ENCODE measurements at regions not wholly inside any gene's neighbourhood (a gene's known extent, or its start where the extent isn't known, plus 50 kb on each side); places are given as distances from the start of the nearest gene placed in this dataset.

GRCh38 chr2:172300851-172301250, 126.5 kb upstream of the ITGA6 start:
- Histone ChIP-seq H3K9me3 (ENCODE audit: low read length) (no peaks in the 10 kb centered on the region), H3K79me2 (ENCODE audit: insufficient read depth, low read length) (no peaks in the 10 kb centered on the region), H3F3A (ENCODE audit: insufficient read depth, low read length) (no peaks in the 10 kb centered on the region), H3K9me2 (ENCODE audit: low read depth, low read length) (no peaks in the 10 kb centered on the region), H2AFZ (ENCODE audit: low read length) (no peak overlapping the region), H4K20me1 (ENCODE audit: insufficient read depth, low read length) (no peaks in the 10 kb centered on the region), H3K36me3 (ENCODE audit: insufficient read depth, low read length) (no peaks in the 10 kb centered on the region), H3K4me2 (ENCODE audit: low read length) (no peak overlapping the region), H3K27ac (ENCODE audit: low read depth, low read length, poor library complexity, severe bottlenecking) (no peak overlapping the region), H3K4me1 (ENCODE audit: insufficient read depth, low read length, severe bottlenecking) (no peaks in the 10 kb centered on the region), H3K4me3 (ENCODE audit: low read depth, low read length, poor library complexity, severe bottlenecking) (no peak overlapping the region), H3K27me3 (ENCODE audit: insufficient read depth, low read length) (no peaks in the 10 kb centered on the region), H3K9ac (ENCODE audit: low read length) (no peak overlapping the region)
- TF ChIP-seq EZH2 (IDR thresholded peaks at IDR 0.05; ENCODE audit: borderline replicate concordance, low read length) (no peak), CTCF (IDR thresholded peaks at IDR 0.05; ENCODE audit: low read length) (no peak)

GRCh38 chr2:172305066-172305465, 122.3 kb upstream of the ITGA6 start:
- no peak overlapping the region for H3K27ac ChIP-seq (ENCODE audit: low read depth, low read length, poor library complexity, severe bottlenecking)
- H3K79me2 ChIP-seq (ENCODE audit: insufficient read depth, low read length), result no peaks in the 10 kb centered on the region
- H2AFZ ChIP-seq (ENCODE audit: low read length), result no peak overlapping the region
- TF ChIP-seq EZH2 (IDR thresholded peaks at IDR 0.05; ENCODE audit: borderline replicate concordance, low read length), result no peak
- no peak for TF ChIP-seq CTCF (IDR thresholded peaks at IDR 0.05; ENCODE audit: low read length)
- no peaks in the 10 kb centered on the region for H3K4me1 ChIP-seq (ENCODE audit: insufficient read depth, low read length, severe bottlenecking)
- no peaks in the 10 kb centered on the region for H3K27me3 ChIP-seq (ENCODE audit: insufficient read depth, low read length)
- no peak overlapping the region for H3K9ac ChIP-seq (ENCODE audit: low read length)
- no peaks in the 10 kb centered on the region for H3K9me3 ChIP-seq (ENCODE audit: low read length)
- no peak overlapping the region for H3K4me3 ChIP-seq (ENCODE audit: low read depth, low read length, poor library complexity, severe bottlenecking)
- H3K4me2 ChIP-seq (ENCODE audit: low read length), result no peak overlapping the region
- no peaks in the 10 kb centered on the region for H4K20me1 ChIP-seq (ENCODE audit: insufficient read depth, low read length)
- H3K9me2 ChIP-seq (ENCODE audit: low read depth, low read length), result no peaks in the 10 kb centered on the region
- no peaks in the 10 kb centered on the region for H3F3A ChIP-seq (ENCODE audit: insufficient read depth, low read length)
- no peaks in the 10 kb centered on the region for H3K36me3 ChIP-seq (ENCODE audit: insufficient read depth, low read length)

DNA sequence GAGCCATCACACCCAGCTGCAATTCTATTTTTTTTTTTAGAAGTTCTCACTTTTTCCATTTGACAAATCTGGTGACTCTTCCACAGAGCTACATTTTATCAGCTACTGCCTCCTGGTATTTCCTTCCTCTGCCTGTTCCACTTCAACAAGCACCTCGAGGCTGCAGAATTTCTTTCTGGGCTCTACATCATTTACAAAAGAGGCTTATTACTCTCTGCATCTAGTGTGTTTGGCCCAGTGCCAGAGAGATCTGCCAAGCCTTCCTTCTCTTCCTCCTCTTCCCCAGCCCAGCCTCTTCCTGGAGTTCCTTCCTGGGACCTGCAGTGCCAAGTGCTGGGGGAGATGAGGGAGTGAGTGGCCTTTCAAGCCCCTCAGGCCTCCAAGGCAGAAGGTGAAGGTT, 119.6 kb upstream of the ITGA6 start:
- no peaks in the 10 kb centered on the region for H3K9me2 ChIP-seq (ENCODE audit: low read depth, low read length)
- no peak overlapping the region for H3K4me2 ChIP-seq (ENCODE audit: low read length)
- H3K36me3 ChIP-seq (ENCODE audit: insufficient read depth, low read length), result no peaks in the 10 kb centered on the region
- H3K4me1 ChIP-seq (ENCODE audit: insufficient read depth, low read length, severe bottlenecking), result no peaks in the 10 kb centered on the region
- no peak overlapping the region for H3K27ac ChIP-seq (ENCODE audit: low read depth, low read length, poor library complexity, severe bottlenecking)
- H3K27me3 ChIP-seq (ENCODE audit: insufficient read depth, low read length), result no peaks in the 10 kb centered on the region
- no peak overlapping the region for H3K4me3 ChIP-seq (ENCODE audit: low read depth, low read length, poor library complexity, severe bottlenecking)
- H4K20me1 ChIP-seq (ENCODE audit: insufficient read depth, low read length), result no peaks in the 10 kb centered on the region
- no peaks in the 10 kb centered on the region for H3F3A ChIP-seq (ENCODE audit: insufficient read depth, low read length)
- H3K9ac ChIP-seq (ENCODE audit: low read length), result no peak overlapping the region
- no peaks in the 10 kb centered on the region for H3K9me3 ChIP-seq (ENCODE audit: low read length)
- TF ChIP-seq EZH2 (IDR thresholded peaks at IDR 0.05; ENCODE audit: borderline replicate concordance, low read length) (no peak), CTCF (IDR thresholded peaks at IDR 0.05; ENCODE audit: low read length) (no peak)
- H2AFZ ChIP-seq (ENCODE audit: low read length), result no peak overlapping the region
- no peaks in the 10 kb centered on the region for H3K79me2 ChIP-seq (ENCODE audit: insufficient read depth, low read length)

All from OCI-LY1 (cell line).